ENCODE measurements at regions not wholly inside any gene's neighbourhood (a gene's known extent, or its start where the extent isn't known, plus 50 kb on each side); places are given as distances from the start of the nearest gene placed in this dataset.

DNA sequence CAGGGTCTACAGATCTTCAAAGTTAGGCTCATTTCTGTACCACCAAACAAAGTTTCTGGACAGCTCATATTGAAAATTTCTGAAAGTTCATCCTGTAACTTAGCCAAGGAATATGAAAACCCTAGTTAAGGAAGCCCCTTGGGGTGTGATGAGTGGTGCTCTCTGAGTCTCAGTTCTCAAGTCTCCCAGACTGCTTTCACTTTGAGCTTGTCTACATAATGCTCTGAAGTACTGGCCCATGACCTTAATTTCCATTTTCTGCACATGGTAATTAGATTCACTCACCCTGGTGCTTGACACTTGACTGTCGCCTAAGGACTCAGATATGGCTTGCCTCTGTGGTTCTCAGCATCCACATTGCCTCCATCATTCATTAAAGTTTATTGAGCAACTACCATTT, 51.7 kb upstream of the SATB2 start (continued):
- no peak for TF ChIP-seq MYB (IDR thresholded peaks at IDR 0.05; ENCODE audit: borderline replicate concordance, low read depth, low read length)
- TF ChIP-seq, protein P1, sequence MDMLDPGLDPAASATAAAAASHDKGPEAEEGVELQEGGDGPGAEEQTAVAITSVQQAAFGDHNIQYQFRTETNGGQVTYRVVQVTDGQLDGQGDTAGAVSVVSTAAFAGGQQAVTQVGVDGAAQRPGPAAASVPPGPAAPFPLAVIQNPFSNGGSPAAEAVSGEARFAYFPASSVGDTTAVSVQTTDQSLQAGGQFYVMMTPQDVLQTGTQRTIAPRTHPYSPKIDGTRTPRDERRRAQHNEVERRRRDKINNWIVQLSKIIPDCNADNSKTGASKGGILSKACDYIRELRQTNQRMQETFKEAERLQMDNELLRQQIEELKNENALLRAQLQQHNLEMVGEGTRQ (IDR thresholded peaks at IDR 0.05; ENCODE audit: borderline replicate concordance, low read depth, low read length): no peak
- TF ChIP-seq, protein P2, sequence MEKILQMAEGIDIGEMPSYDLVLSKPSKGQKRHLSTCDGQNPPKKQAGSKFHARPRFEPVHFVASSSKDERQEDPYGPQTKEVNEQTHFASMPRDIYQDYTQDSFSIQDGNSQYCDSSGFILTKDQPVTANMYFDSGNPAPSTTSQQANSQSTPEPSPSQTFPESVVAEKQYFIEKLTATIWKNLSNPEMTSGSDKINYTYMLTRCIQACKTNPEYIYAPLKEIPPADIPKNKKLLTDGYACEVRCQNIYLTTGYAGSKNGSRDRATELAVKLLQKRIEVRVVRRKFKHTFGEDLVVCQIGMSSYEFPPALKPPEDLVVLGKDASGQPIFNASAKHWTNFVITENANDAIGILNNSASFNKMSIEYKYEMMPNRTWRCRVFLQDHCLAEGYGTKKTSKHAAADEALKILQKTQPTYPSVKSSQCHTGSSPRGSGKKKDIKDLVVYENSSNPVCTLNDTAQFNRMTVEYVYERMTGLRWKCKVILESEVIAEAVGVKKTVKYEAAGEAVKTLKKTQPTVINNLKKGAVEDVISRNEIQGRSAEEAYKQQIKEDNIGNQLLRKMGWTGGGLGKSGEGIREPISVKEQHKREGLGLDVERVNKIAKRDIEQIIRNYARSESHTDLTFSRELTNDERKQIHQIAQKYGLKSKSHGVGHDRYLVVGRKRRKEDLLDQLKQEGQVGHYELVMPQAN (conservative IDR thresholded peaks at IDR 0.05): no peak
- TF ChIP-seq POLR2AphosphoS2 (IDR thresholded peaks at IDR 0.05; ENCODE audit: low read depth, low read length): no peak
- TF ChIP-seq, protein P3, sequence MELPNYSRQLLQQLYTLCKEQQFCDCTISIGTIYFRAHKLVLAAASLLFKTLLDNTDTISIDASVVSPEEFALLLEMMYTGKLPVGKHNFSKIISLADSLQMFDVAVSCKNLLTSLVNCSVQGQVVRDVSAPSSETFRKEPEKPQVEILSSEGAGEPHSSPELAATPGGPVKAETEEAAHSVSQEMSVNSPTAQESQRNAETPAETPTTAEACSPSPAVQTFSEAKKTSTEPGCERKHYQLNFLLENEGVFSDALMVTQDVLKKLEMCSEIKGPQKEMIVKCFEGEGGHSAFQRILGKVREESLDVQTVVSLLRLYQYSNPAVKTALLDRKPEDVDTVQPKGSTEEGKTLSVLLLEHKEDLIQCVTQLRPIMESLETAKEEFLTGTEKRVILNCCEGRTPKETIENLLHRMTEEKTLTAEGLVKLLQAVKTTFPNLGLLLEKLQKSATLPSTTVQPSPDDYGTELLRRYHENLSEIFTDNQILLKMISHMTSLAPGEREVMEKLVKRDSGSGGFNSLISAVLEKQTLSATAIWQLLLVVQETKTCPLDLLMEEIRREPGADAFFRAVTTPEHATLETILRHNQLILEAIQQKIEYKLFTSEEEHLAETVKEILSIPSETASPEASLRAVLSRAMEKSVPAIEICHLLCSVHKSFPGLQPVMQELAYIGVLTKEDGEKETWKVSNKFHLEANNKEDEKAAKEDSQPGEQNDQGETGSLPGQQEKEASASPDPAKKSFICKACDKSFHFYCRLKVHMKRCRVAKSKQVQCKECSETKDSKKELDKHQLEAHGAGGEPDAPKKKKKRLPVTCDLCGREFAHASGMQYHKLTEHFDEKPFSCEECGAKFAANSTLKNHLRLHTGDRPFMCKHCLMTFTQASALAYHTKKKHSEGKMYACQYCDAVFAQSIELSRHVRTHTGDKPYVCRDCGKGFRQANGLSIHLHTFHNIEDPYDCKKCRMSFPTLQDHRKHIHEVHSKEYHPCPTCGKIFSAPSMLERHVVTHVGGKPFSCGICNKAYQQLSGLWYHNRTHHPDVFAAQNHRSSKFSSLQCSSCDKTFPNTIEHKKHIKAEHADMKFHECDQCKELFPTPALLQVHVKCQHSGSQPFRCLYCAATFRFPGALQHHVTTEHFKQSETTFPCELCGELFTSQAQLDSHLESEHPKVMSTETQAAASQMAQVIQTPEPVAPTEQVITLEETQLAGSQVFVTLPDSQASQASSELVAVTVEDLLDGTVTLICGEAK (IDR thresholded peaks at IDR 0.05; ENCODE audit: borderline replicate concordance): no peak
- no peak for TF ChIP-seq FOXK2 (IDR thresholded peaks at IDR 0.05)
- TF ChIP-seq, protein P4, sequence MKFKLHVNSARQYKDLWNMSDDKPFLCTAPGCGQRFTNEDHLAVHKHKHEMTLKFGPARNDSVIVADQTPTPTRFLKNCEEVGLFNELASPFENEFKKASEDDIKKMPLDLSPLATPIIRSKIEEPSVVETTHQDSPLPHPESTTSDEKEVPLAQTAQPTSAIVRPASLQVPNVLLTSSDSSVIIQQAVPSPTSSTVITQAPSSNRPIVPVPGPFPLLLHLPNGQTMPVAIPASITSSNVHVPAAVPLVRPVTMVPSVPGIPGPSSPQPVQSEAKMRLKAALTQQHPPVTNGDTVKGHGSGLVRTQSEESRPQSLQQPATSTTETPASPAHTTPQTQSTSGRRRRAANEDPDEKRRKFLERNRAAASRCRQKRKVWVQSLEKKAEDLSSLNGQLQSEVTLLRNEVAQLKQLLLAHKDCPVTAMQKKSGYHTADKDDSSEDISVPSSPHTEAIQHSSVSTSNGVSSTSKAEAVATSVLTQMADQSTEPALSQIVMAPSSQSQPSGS (IDR thresholded peaks at IDR 0.05; ENCODE audit: low read length): no peak
- no peak for TF ChIP-seq PML (IDR thresholded peaks at IDR 0.05; ENCODE audit: low read length)
